ENCODE measurements at regions not wholly inside any gene's neighbourhood (a gene's known extent, or its start where the extent isn't known, plus 50 kb on each side); places are given as distances from the start of the nearest gene placed in this dataset.

GRCh38 chr4:8526363-8526855 lies 53.8 kb upstream of the GPR78 start:
- Histone ChIP-seq H3K36me3 (ENCODE audit: control insufficient read depth, insufficient read depth, low read length, severe bottlenecking) (no peaks in the 10 kb centered on the region), H3K4me3 (ENCODE audit: low read length) (no peak overlapping the region), H3K27me3 (replicated peaks; ENCODE audit: control insufficient read depth, insufficient read depth, low read length) (no peaks in the 10 kb centered on the region), H3K4me1 (ENCODE audit: control insufficient read depth, insufficient read depth, low read length) (peaks cover 21% of the 10 kb centered on the region), H3K9ac (ENCODE audit: low read length) (no peak overlapping the region), H3K9me3 (ENCODE audit: control insufficient read depth, low read length) (peaks cover 14% of the 10 kb centered on the region)
- DNase-seq (ENCODE audit: low read depth): no peak

- H3K4me1 ChIP-seq (ENCODE audit: control insufficient read depth, insufficient read depth, low read length): peaks cover 21% of the 10 kb centered on the region
- peaks cover 7% of the 10 kb centered on the region for H3K9me3 ChIP-seq (ENCODE audit: control insufficient read depth, low read length)
- no peaks in the 10 kb centered on the region for H3K27me3 ChIP-seq (replicated peaks; ENCODE audit: control insufficient read depth, insufficient read depth, low read length)
- no peaks in the 10 kb centered on the region for H3K36me3 ChIP-seq (ENCODE audit: control insufficient read depth, insufficient read depth, low read length, severe bottlenecking)
- H3K9ac ChIP-seq (ENCODE audit: low read length): no peak overlapping the region
- peak; percentile 37 for DNase-seq (ENCODE audit: low read depth)
- no peak overlapping the region for H3K4me3 ChIP-seq (ENCODE audit: low read length)
Observed at GRCh38 chr4:8528713-8529112, 51.5 kb upstream of the GPR78 start.

All from adipocyte (in vitro differentiated cells).